Epithelial cell of proximal tubule (primary cell): ENCODE measurements at regions not wholly inside any gene's neighbourhood (a gene's known extent, or its start where the extent isn't known, plus 50 kb on each side); places are given as distances from the start of the nearest gene placed in this dataset.

Experiments used
- DNase-seq: peaks from one replicate; pipeline ENCODE4 v3.0.0-alpha.2; 2011; ENCODE audit warnings: low read depth
- H3K4me3 ChIP-seq: 2 replicates; pipeline ENCODE4 v1.5.1; 2011; ENCODE audit warnings: low read depth, mild to moderate bottlenecking, low read length
- TF ChIP-seq, protein P1 (sequence below): conservative IDR thresholded peaks from 2 replicates; pipeline ENCODE4 v1.5.1; 2012; ENCODE audit warnings: low read depth, mild to moderate bottlenecking, low read length

DNA sequence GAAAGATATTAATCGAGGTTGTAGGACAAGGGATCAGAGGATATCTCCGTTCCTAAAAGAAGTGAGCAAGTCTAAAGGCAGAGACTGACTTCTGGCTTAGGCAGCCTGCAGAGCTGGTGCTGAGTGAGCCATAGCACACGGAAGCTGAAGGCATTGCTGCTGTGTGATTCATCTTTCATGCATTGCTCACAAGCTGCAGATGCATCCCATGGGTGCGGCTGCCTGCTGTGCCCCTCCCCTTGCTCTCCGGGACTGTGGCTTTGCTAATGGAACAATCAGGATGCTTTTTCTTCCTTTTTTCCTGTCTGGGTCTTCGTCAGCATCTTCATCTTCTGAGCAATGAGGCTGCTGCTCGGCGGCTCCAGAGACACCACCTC, 341.4 kb downstream of the DIRAS2 start:
- no peak overlapping the region for H3K4me3 ChIP-seq
- DNase-seq: peak; percentile 66
- TF ChIP-seq, protein P1, sequence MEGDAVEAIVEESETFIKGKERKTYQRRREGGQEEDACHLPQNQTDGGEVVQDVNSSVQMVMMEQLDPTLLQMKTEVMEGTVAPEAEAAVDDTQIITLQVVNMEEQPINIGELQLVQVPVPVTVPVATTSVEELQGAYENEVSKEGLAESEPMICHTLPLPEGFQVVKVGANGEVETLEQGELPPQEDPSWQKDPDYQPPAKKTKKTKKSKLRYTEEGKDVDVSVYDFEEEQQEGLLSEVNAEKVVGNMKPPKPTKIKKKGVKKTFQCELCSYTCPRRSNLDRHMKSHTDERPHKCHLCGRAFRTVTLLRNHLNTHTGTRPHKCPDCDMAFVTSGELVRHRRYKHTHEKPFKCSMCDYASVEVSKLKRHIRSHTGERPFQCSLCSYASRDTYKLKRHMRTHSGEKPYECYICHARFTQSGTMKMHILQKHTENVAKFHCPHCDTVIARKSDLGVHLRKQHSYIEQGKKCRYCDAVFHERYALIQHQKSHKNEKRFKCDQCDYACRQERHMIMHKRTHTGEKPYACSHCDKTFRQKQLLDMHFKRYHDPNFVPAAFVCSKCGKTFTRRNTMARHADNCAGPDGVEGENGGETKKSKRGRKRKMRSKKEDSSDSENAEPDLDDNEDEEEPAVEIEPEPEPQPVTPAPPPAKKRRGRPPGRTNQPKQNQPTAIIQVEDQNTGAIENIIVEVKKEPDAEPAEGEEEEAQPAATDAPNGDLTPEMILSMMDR: no peak

DNA sequence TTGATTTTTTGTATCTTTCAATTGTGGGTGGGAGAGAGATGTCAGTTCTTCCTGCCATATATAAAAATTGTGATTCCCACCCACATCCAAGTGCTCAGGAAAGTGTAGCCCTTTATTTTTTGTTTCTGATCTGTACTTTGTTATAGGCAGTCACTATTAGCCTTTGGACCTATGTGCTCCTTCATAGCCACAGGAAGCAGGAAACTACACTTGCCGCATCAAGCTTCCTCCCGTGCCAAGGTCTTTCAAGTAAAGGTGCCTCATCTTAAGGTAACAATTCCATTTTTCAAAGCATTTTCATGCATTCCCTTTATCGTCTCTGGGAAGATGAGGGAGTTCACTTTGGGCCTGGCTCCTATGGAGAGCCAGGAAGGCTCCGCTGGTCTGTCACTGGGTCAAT, 339.0 kb downstream of the DIRAS2 start:
- TF ChIP-seq, protein P1: no peak
- DNase-seq: no peak
- no peak overlapping the region for H3K4me3 ChIP-seq

DNA sequence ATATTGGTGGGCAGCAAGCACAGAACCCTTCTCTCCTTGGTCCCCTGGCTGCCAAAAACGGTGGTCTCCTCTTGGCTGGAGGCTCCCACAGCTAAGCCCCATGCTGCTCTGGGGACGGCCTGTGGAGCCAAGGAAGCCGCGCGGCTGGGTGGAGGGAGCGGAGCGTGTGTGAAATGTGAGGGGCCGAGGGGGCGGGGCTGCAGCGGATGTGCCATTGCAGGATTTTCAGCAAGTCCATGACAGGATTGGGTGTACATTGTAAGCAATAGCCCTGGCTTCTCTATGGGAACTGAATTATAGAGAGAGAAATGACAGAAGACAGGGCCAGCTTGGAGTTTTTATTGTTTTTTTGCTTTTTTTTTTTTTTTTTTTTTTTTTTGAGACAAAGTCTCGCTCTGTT, 336.5 kb downstream of the DIRAS2 start:
- no peak overlapping the region for H3K4me3 ChIP-seq
- TF ChIP-seq, protein P1: no peak
- no peak for DNase-seq

DNA sequence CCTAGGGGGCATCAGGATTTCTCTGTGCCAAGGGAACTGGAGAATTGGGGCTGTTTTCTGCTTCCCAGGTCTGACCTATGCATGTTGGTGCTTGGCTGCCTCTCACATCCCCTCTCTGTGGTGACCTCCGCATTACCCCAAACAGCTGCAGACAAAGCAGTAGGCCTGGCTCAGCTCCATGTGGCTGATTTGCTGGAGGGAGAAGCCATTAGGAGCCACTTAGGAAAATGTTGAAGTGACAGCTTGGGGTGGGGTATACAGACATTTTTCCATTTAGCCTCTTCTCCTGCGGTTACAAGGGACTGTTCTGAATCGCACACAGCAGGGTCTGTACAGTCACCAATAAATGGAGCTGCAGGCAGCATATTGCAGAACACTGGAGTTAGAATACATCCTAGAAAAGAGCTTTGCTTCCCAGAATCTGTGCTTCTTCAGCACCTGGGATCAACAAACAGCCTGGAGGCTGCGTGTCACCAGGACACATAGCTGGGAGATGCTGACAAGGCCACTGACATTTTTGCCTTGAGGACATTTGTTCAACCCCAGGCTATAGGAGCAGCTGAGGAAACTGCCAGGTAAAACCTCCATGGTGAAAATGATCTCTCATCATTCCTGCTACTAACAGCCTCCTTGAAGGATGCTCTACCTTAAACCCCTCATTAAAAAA, 335.3 kb downstream of the DIRAS2 start:
- H3K4me3 ChIP-seq: no peak overlapping the region
- TF ChIP-seq, protein P1: no peak
- DNase-seq: no peak

DNA sequence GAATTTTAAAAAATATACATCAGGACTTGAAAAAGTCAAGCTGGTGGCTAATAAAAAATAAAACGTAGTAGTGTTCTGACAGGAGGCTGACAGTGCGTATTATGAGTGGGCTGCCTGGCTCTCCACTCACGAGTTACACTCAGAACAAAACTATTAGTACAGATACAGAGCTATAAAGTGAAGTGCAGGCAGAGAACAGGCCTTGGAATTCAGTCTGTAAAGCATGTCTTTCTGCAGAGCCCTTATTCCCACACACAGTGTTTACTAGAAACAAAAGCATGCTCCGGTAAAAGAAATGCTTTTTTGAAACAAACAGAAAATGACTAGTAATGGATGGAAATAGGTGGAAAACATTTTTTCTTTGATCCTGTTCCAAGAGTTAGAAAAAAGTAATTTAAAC, 334.7 kb downstream of the DIRAS2 start:
- H3K4me3 ChIP-seq: no peak overlapping the region
- TF ChIP-seq, protein P1: no peak
- no peak for DNase-seq

DNA sequence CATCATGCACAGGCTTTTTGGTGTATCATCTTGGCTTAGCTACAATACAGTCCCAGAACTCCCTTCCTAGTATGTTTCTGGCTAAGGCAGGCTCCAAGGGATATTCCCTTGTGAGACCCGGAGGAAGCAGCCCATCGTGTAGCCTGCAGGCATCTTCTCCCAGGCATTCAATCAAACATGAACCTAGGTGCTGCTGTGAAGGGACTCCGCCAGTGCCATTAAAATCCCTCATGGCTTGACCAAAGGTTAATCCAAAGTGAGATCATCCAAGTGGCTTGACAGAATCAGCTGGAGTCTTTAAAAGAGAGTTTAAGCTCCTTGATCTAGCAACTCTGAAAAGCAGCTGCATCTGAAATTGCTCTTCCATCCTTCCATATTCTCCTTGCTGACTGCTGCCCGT, 333.9 kb downstream of the DIRAS2 start:
- H3K4me3 ChIP-seq: no peak overlapping the region
- TF ChIP-seq, protein P1: no peak
- no peak for DNase-seq

DNA sequence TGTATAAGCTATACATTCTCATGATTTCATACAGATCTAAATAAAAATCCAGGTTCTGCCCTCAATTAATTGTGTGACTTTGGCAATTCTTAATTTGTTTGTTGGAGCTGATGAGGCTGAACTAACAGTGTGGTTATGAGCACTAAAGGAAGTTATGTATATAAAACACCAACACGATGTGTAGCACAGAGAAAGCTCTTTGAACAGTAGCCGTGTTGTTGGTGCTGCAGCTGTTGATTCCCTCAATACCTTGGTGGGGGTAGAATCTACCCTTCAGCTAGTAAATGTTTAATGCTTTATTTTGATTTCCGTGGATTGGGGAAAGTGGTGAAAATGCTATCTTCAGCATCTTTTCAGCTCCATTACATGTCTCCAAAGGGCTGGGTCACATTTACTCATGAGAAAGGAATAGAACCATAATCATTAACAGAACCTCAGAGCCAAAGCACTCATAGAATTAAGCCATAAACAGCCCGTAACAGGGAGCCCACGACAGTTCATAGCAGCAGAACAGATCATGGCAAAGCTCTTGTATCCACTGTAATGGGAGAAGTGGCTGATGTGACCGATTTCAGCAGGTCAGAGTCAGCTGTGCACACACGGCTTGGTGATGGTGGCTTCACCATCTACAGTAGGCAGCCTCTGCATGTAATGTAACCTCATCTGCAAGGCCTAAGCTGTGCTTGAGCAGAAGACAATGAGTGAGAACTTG, 332.7 kb downstream of the DIRAS2 start:
- H3K4me3 ChIP-seq: no peak overlapping the region
- DNase-seq: peak; percentile 94
- TF ChIP-seq, protein P1: no peak
